ENCODE measurements at regions not wholly inside any gene's neighbourhood (a gene's known extent, or its start where the extent isn't known, plus 50 kb on each side); places are given as distances from the start of the nearest gene placed in this dataset.

- TF ChIP-seq POLR2AphosphoS5 (IDR thresholded peaks at IDR 0.05; ENCODE audit: low read depth, low read length) (no peak), POLR2A (IDR thresholded peaks at IDR 0.05; ENCODE audit: low read depth, low read length) (no peak), TAF1 (IDR thresholded peaks at IDR 0.05; ENCODE audit: low read depth, low read length) (no peak), SPI1 (IDR thresholded peaks at IDR 0.05; ENCODE audit: low read depth, low read length) (no peak), PAX5 (IDR thresholded peaks at IDR 0.05; ENCODE audit: insufficient read depth, low read length, severe bottlenecking) (no peak), POU2F2 (IDR thresholded peaks at IDR 0.05; ENCODE audit: low read depth, low read length) (no peak)
These were observed 422.4 kb upstream of the OR4E1 start for GRCh38 chr14:22095860-22096513.
